GM21515 (cell line): ENCODE measurements at regions not wholly inside any gene's neighbourhood (a gene's known extent, or its start where the extent isn't known, plus 50 kb on each side); places are given as distances from the start of the nearest gene placed in this dataset.
"Not testable (repeated sequence)": the region's sequence is repeated elsewhere in the genome, so short reads cannot be mapped to it uniquely, and the experiment has no call there.

Experiments used
- ATAC-seq: cut with Tn5 transposase; IDR thresholded peaks from one replicate; pipeline ENCODE4 v1.9.1; 2021; ENCODE audit not compliant: unreplicated experiment

DNA sequence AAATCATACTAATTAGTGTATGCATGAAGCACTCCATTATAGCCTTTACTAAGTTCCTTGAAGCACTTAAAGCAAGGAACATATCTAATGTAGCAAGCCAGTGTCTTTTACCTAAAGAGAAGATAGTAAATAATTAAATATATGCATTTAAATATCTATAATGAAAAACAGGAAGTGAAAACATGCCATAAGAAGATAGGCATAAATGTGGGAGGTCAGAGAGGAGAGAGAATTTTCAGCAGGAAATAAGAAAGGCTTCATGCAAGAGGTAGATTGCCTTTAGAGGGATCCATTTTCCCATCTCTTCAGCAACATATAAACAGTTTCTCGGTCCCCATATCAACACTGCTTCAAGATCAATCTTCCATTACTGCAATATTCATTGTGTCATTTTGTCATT is 599.8 kb downstream of the FRK start:
- ATAC-seq: no peak

DNA sequence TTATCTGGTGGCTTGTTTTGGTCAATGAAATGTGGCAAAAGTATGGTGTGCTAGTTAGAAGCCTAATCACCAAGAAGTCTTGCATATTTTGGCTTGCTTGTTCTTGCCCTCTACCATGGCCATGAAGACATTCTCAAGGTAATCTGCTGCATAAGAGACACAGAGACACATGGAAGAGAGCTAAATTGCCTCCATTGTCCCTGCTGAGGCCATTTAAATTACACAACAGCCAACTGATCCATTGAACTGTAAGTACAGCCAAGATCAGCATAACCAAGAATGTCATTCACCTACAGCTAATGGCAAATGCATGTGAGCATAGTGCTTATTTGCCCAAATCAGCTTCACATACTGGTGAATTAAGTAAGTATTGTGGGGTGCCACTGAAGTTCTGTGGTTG is 603.8 kb downstream of the FRK start:
- no peak for ATAC-seq

DNA sequence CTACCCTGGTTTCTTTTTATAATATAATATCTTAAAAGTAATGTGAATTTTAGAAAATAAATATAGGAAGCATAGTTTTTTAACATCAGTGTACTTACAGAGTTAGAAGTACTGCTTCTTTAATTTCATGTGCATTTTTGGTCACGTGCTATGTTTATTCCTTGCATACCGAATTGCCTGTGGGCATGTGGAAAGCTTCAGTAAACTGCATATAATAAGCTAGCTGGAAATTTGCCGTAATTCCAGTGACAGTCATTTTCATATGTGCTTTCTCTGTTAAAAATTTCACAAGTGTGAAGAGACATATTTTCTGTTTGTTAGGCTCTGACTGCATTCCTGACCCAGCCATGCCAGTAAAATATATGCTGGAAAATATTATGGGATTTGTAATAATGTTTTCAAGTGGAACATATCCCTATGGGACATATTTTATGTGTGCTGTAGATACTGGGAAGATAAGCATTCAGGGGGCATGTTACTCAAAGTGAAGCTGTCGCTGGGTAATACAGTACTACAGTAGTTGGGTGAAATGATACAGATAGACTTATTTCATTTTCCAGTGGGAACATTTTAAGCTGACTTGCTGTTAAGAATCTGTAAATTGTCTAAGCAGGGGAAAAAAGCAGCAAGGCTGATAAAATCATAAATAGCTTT is 616.7 kb downstream of the FRK start:
- no peak for ATAC-seq

DNA sequence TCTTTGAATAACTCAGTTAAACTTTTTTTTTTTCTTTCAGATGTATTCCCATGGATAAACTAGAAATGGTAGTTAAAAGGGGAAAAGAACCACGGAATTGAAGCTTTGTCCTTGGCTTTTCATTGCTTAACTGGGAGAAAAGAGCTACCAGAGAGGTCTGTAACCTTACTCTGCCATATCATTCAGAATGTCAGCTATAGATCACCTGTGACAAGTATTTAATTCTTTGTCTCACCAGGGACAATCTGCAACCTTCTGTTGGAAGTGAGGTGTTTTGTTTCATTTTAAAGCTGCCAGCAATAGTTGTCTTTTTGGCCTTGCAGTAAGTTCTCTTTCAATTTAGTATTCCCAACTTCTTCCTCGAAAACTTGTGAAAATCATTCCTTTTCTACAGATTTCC is 618.4 kb downstream of the FRK start:
- ATAC-seq: no peak

DNA sequence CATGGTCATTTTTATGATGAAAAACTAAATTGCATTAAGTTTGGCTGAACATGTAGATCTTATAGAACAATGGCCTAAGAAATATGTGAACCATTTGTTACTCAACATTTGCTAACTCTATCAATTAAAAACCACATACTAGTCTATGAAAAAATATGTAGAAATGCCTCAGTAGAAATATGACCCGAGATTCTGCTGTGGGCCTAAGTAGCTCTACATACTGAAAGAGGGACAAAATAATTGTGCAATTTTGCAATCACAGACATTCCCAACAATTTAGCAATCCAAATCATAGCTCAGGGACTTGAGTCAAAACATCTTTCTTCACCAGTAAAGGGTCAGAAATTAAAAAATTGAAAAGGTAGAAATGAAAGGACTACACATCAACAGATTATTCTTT is 619.0 kb downstream of the FRK start:
- ATAC-seq: no peak

DNA sequence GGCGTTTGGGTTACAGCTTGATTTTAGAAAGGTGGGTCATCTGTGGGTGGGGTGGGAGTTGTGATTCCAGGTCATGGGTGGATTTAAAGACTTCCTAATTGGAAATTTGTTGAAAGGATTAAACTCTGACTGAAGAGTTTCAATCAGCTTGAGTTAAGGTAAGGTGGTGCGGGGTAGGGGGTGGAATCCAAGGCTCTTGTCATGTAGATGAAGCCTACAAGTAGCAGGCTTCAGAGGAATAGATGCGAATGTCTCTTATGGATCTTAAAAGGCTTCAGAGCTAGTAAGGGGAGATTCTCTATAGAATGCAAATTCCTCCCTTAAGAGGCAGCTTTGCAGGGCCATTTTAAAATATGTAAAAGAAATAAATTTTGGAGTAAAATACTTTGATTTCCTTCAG is 645.3 kb downstream of the FRK start:
- no peak for ATAC-seq

DNA sequence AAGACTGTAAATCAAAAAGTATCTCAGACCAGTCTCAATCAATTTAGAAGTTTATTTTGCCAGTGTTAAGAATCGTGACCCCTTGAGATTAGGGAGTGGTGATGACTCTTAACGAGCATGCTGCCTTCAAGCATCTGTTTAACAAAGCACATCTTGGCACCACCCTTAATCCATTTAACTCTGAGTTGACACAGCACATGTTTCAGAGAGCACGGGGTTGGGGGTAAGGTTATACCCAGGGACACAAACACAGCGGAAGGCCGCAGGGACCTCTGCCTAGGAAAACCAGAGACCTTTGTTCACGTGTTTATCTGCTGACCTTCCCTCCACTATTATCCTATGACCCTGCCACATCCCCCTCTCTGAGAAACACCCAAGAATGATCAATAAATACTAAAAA is 645.8 kb downstream of the FRK start:
- not testable (repeated sequence) for ATAC-seq

DNA sequence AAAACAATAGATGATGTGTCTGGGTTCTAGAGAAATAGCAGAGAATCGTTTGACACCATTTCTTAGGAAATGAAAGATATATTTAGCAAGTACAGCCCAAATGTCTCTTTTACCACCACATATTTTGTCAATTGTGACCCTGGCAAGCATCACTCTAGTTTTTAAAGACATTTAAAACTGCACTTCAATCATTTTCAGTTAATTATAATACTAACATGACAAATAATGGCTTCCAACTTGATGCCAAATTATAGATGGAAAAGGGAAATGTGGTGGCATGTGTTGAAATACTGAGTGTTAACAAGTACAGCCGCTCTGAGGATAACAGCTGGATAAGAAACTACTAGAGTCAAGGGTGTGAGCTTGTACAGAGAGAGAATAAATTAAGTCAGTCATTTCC is 648.9 kb downstream of the FRK start:
- ATAC-seq: no peak

DNA sequence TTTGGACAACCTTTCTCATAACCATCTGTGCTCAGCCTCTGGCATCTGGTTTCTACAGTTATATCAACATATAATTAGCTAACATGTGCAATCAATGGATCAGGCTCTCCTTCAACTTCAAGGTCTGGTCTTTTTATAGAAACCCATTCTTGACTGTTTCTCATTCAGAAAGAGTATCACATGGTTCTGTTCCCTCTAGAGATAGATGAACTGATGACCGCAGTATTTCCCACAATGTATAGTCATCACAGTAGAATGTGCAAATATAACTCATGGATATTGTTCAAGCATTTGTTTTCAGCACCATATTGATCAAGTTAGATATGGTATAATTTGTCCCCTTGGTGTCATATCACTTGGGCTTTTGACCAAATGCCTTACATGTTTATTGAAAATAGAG is 656.2 kb downstream of the FRK start:
- ATAC-seq: no peak

DNA sequence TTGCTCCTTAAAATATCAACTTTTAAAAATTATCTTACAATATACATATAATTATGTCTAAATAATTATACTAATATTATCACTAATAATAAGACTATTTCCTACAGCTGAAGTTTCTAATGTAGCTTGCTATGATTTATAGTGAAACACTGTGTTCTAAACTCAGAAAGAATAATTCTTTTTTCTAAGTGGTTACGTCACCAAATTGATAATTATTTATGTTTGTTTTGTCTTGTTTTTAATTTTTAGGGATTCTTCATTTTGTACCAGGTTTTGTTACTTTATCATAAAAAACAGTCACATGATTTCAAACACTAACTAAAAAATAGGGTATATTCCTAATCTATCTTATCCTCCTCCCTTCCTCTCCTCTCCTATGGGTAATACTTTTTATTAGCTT is 662.1 kb downstream of the FRK start:
- no peak for ATAC-seq

DNA sequence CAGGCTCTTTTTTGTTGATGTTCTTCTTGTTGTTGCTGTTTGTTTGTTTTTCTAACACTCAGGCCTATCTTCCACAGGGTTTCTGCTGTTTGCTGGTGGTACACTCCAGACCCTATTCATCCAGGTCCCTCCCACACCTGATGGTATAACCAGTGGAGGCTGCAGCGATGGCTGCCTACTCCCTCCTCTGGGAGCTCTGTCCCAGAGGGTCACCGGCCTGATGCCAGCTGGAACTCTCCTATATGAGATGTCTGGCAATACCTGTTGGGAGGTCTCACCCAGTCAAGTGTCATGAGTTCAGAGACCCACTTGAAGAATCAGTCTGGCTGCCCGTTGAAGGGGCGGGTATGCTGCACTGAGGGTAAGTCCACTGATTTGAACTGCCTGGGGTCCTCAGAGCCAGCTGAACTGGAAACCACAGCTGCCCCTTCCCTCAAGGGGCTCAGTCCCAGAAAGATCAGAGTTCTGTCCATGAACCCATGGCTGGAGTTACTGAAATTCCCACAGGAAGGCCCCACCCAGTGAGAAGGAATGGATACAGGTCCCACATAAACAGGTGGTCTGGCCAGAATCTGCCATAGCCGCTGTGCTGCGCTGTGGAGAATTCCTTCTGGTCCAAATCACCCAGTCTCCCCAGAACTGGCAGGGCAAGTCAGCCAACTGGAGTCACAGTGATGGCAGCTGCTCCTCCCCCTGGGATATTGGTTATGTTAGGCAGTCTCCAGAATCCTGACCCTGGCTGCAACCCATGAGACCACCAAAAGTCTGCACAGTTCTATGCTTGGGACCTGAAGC is 664.4 kb downstream of the FRK start:
- no peak for ATAC-seq

DNA sequence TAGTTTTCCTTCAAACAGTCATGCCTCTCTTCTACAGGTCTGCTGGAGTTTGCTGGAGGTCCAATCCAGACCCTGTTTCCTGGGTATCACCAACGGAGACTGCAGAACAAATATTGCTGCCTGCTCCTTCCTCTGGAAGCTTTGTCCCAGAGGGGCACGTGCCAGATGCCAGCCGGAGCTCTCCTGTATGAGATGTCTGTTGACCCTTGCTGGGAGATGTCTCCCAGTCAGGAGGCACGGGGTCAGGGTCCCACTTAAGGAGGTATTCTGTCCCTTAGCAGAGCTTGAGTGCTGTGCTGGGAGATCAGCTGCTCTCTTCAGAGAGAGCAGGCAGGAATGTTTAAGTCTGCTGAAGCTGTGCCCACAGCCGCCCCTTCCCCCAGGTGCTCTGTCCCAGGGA is 666.9 kb downstream of the FRK start:
- no peak for ATAC-seq

DNA sequence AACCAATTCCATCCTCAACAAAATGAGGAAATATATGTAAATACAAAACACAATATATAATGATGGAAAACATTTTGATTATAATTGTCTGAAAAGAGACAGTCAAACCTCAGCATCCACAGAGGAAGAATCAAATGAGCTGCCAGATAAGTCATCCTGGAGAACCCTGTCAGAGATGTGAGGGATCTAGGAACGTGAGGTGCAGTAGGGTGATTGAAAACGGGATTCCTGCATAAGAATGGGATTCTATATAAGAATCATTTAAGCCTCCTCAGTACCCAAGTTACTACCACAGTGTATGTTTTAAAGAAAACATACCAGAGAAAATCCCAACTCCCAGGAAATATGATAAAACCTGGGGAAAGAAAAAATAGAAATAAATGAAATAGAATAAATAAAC is 690.5 kb downstream of the FRK start:
- no peak for ATAC-seq

DNA sequence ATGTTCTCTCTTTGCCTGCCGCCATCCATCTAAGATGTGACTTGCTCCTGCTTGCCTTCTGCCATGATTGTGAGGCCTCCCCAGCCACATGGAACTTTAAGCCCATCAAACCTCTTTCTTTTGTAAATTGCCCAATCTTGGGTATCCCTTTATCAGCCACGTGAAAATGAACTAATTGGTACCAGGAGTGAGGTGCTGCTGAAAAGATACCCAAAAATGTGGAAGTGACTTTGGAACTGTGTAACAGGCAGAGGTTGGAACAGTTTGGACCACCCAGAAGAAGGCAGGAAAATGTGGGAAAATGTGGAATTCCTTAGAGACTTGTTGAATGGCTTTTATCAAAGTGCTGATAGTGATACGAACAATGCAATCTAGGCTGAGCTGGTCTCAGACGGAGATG is 694.9 kb downstream of the FRK start:
- ATAC-seq: no peak

DNA sequence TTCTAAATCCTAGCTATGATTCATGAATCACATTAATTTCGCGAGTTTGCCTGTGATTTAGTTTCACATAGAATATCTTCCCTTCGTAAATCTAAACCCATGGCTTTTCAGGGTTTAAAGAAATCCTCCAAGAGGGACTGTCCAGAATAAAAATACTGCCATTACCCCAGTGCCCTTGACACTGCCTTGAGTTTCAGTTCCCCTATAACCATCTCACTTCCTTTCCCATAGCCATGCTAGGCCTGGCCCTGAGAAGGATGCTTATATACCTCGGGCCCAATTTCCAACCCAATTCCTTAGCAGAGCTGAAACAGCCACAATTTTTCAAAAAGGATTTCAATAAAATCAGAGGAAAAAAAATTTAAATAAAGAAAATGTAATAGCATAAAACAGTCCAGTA is 697.3 kb downstream of the FRK start:
- peak; percentile 75 for ATAC-seq

DNA sequence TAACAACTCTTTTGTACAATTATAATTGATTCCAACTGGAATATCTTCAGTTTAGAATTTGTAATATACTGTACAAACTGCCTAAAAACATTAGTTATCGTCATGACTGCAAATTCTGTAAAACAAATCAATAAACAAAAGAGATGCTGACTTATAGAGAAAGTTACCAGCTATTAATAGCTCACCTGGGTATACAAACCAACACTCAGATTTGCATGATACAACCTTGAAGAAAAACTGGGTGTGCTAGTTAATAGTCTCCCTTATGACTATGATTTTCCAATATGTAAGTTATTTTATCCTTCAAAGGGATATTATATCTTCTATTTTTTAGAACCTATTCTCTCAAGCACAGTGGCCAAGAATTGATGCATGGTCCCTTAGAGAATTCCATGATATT is 698.5 kb downstream of the FRK start:
- ATAC-seq: no peak

DNA sequence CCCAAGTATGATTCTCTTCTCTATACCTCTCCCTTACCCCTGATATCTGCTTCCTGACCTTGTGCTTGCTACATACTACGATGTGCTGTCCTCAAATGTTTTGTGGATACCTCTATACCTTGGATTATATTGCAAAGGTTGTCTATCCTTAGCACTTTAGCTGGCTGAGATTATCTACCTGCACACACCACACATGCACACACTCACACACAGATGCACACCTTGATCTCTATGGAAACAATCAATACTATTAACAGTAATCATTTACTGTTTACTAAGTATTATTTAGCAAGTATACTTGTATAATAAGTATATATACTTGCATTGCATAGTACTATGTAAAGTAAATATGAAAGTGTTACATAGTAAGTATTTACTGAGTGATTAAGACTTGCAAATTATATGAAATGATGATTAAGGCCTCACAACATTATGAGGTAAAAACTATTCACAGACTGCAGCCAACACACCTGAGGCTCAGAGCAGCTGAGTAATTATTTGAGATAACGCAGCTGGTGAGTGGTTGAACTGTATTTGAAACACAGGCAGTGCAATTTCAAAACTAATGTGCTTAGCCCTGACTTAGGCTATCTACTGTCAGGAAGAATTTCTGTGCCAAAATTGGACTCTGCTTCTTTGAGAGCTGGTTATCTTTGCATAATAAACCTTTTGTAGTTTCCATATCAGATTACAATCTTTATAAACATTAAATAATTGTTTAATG is 699.9 kb downstream of the FRK start:
- ATAC-seq: no peak

DNA sequence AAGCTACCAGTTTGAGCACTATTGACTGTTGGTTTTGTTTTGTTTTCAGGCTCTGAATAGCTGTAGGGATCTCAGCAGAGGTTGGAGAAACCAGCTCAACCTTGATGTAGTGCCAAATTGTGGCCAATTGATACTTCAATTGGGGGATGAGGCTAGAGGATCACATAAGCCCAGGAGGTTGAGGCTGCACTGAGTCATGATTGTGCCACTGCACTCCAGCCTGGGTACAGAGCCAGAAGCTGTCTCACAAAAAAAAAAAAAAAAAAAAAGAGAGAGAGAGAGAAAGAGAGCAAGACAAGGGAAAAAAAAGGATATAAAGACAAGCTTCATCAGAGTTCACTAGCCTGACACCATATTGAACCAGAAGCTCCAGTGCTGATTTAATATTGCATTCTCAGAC is 702.1 kb downstream of the FRK start:
- ATAC-seq: no peak

DNA sequence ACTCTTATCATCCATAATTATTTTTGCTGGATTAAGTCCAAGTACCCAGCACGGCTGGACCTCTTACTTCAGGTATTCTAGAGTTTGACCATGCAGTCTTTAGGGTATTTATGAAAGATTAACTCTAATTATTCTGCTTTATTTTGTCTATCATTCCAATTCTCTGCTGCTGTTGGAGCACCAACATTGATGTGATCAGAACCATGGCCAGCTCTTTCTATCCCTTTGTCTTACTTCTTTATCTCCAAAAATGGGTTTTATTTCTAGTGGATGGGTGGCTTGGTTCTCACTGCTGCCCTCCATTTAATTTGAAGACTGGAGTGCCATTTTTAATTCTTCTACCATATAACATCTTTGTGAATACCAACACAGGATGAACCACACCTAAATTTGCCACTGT is 704.3 kb downstream of the FRK start:
- no peak for ATAC-seq

DNA sequence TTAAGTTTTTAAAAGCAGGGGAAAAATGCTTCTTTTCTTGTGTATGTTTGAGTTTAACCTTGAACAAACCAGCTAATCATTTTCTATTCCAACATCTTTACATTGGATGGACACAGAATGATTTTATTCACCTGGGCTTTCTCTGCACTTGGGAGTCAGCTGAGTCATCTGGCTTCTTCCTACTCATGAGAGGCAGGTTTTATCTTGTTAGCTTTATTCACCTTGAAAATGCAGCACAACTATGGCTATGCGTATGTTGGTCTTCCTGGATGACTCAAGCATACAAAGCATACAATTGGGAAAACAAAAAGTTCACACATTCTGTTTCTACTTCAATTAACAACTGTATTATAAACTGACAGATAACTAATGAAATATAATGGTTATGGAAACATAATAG is 737.7 kb downstream of the FRK start:
- no peak for ATAC-seq

DNA sequence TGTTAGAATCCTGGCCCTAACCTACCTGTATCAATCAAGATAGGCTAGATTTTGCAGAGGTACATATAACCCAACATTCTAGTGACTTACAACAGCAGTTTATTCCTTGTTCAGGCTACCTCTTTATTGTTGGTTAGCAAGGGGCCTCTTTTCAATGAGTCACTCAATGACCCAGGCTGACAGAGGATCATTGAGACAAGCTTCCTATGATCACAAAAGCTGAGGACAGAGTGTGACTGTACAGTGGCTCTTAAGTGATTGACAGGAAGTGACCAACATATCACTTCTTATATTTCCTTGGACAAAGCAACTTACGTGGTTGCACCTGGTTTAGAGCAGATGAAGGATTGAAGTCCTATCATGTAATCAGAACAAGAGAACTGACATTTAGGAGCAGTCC is 740.9 kb downstream of the FRK start:
- ATAC-seq: no peak

DNA sequence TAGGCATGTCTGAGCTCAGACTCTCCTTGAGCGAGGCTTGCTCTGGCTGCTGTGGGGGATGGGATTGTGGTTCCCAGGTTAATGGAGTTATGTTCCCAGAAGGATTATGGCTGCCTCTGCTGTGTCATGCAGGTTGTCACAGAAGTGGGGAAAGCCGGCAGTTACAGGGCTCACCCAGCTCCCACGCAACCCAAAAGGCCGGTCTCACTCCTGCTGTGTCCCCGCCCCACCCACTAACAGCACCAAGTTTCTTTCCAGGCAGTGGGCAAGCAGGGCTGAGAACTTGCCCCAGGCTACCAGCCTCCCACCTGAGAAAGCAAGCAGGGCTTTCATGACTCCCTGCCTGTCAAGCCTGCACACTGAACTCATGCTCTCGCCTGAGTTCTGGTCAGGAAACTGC is 750.5 kb downstream of the FRK start:
- no peak for ATAC-seq
